ENCODE measurements at regions not wholly inside any gene's neighbourhood (a gene's known extent, or its start where the extent isn't known, plus 50 kb on each side); places are given as distances from the start of the nearest gene placed in this dataset.

- H3K4me1 ChIP-seq (ENCODE audit: insufficient read depth, low read length), result peaks cover 4% of the 10 kb centered on the region
- DNase-seq (no peak), ATAC-seq (ENCODE audit: poor library complexity) (no peak)
- H3K4me1 Mint-ChIP-seq (ENCODE audit: low read depth), result peaks cover 2% of the 10 kb centered on the region
- H3K27ac ChIP-seq (ENCODE audit: low read depth in 1 of 2, low read length in 2 of 2), result no peak overlapping the region
- H3K9me3 Mint-ChIP-seq, result no peaks in the 10 kb centered on the region
- no peaks in the 10 kb centered on the region for H3K27me3 Mint-ChIP-seq
- no peak overlapping the region for H3K4me3 ChIP-seq (ENCODE audit: low read length)
- H3K4me3 Mint-ChIP-seq, result no peak overlapping the region
- TF ChIP-seq, protein P1, sequence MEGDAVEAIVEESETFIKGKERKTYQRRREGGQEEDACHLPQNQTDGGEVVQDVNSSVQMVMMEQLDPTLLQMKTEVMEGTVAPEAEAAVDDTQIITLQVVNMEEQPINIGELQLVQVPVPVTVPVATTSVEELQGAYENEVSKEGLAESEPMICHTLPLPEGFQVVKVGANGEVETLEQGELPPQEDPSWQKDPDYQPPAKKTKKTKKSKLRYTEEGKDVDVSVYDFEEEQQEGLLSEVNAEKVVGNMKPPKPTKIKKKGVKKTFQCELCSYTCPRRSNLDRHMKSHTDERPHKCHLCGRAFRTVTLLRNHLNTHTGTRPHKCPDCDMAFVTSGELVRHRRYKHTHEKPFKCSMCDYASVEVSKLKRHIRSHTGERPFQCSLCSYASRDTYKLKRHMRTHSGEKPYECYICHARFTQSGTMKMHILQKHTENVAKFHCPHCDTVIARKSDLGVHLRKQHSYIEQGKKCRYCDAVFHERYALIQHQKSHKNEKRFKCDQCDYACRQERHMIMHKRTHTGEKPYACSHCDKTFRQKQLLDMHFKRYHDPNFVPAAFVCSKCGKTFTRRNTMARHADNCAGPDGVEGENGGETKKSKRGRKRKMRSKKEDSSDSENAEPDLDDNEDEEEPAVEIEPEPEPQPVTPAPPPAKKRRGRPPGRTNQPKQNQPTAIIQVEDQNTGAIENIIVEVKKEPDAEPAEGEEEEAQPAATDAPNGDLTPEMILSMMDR (IDR thresholded peaks at IDR 0.05), result no peak
- H3K36me3 Mint-ChIP-seq (ENCODE audit: low read depth), result no peaks in the 10 kb centered on the region
- CTCF ChIA-PET, result no interaction called here
- H3K27me3 ChIP-seq (ENCODE audit: control insufficient read depth in 1 of 2, insufficient read depth in 2 of 2, low read length in 2 of 2), result no peaks in the 10 kb centered on the region
- H3K27ac Mint-ChIP-seq, result no peak overlapping the region
- intact Hi-C loops (cut with DNase I, micrococcal nuclease), result no loop called here
- POLR2A ChIA-PET, result no interaction called here
- no peaks in the 10 kb centered on the region for H3K36me3 ChIP-seq (ENCODE audit: insufficient read depth, low read length)
- no peaks in the 10 kb centered on the region for H3K9me3 ChIP-seq (ENCODE audit: control insufficient read depth in 1 of 2, insufficient read depth in 1 of 2, low read length in 2 of 2)
Measured at GRCh38 chr15:60119101-60119500, 115.0 kb downstream of the FOXB1 start.

GRCh38 chr15:60120100-60120499 is 116.0 kb downstream of the FOXB1 start:
- no peaks in the 10 kb centered on the region for H3K27me3 Mint-ChIP-seq
- H3K9me3 Mint-ChIP-seq, result no peaks in the 10 kb centered on the region
- Histone ChIP-seq H3K9me3 (ENCODE audit: control insufficient read depth in 1 of 2, insufficient read depth in 1 of 2, low read length in 2 of 2) (no peaks in the 10 kb centered on the region), H3K27me3 (ENCODE audit: control insufficient read depth in 1 of 2, insufficient read depth in 2 of 2, low read length in 2 of 2) (no peaks in the 10 kb centered on the region), H3K27ac (ENCODE audit: low read depth in 1 of 2, low read length in 2 of 2) (no peak overlapping the region), H3K4me3 (ENCODE audit: low read length) (no peak overlapping the region), H3K36me3 (ENCODE audit: insufficient read depth, low read length) (no peaks in the 10 kb centered on the region), H3K4me1 (ENCODE audit: insufficient read depth, low read length) (peaks cover 4% of the 10 kb centered on the region)
- DNase-seq (no peak), ATAC-seq (ENCODE audit: poor library complexity) (no peak)
- POLR2A ChIA-PET, result no interaction called here
- no peak overlapping the region for H3K4me3 Mint-ChIP-seq
- TF ChIP-seq, protein P1 (IDR thresholded peaks at IDR 0.05), result no peak
- intact Hi-C loops (cut with DNase I, micrococcal nuclease), result loop anchor here in 1 of 2 experiments (10.0 kb wide), 1 partner anchor 145 kb away; no protein-coding TSS in a partner anchor
- no peaks in the 10 kb centered on the region for H3K36me3 Mint-ChIP-seq (ENCODE audit: low read depth)
- H3K4me1 Mint-ChIP-seq (ENCODE audit: low read depth), result peaks cover 12% of the 10 kb centered on the region
- CTCF ChIA-PET, result no interaction called here
- H3K27ac Mint-ChIP-seq, result no peak overlapping the region

- peaks cover 6% of the 10 kb centered on the region for H3K4me1 ChIP-seq (ENCODE audit: insufficient read depth, low read length)
- ATAC-seq (ENCODE audit: poor library complexity), result no peak
- H3K9me3 Mint-ChIP-seq, result no peaks in the 10 kb centered on the region
- TF ChIP-seq, protein P1 (IDR thresholded peaks at IDR 0.05), result no peak
- H3K4me3 Mint-ChIP-seq, result no peak overlapping the region
- intact Hi-C loops (cut with DNase I, micrococcal nuclease), result loop anchor here in 1 of 2 experiments (10.0 kb wide), 1 partner anchor 147 kb away; no protein-coding TSS in a partner anchor
- H3K27me3 ChIP-seq (ENCODE audit: control insufficient read depth in 1 of 2, insufficient read depth in 2 of 2, low read length in 2 of 2), result no peaks in the 10 kb centered on the region
- no peaks in the 10 kb centered on the region for H3K36me3 Mint-ChIP-seq (ENCODE audit: low read depth)
- no peak overlapping the region for H3K27ac Mint-ChIP-seq
- H3K27me3 Mint-ChIP-seq, result no peaks in the 10 kb centered on the region
- H3K9me3 ChIP-seq (ENCODE audit: control insufficient read depth in 1 of 2, insufficient read depth in 1 of 2, low read length in 2 of 2), result no peaks in the 10 kb centered on the region
- DNase-seq, result no peak
- ChIA-PET CTCF (no interaction called here), POLR2A (no interaction called here)
- peaks cover 27% of the 10 kb centered on the region for H3K4me1 Mint-ChIP-seq (ENCODE audit: low read depth)
- H3K36me3 ChIP-seq (ENCODE audit: insufficient read depth, low read length), result no peaks in the 10 kb centered on the region
- no peak overlapping the region for H3K4me3 ChIP-seq (ENCODE audit: low read length)
- H3K27ac ChIP-seq (ENCODE audit: low read depth in 1 of 2, low read length in 2 of 2), result no peak overlapping the region
Measured at GRCh38 chr15:60121845-60122244, 117.7 kb downstream of the FOXB1 start.
